Bronchial epithelial cell (primary cell): ENCODE measurements at regions not wholly inside any gene's neighbourhood (a gene's known extent, or its start where the extent isn't known, plus 50 kb on each side); places are given as distances from the start of the nearest gene placed in this dataset.

Experiments
- DNase-seq: peaks from one replicate; pipeline ENCODE4 v3.0.0-alpha.2; 2010; ENCODE audit warnings: low read depth
- FAIRE-seq: peaks from 2 replicates; lab custom pipeline; 2011; peaks lifted over from hg19 to GRCh38; lab: Jason Lieb, UNC
- H3K27me3 ChIP-seq: 2 replicates; pipeline ENCODE4 v1.5.1; 2011; ENCODE audit warnings: low read length; ENCODE audit not compliant: control insufficient read depth, insufficient read depth
- H3K36me3 ChIP-seq: 2 replicates; pipeline ENCODE4 v1.5.1; 2011; ENCODE audit warnings: low read length; ENCODE audit not compliant: control insufficient read depth, insufficient read depth
- H3K4me3 ChIP-seq: 2 replicates; pipeline ENCODE4 v1.5.1; 2011; ENCODE audit warnings: mild to moderate bottlenecking, low read depth, low read length, control low read depth
- CTCF ChIP-seq: IDR thresholded peaks from 2 replicates; pipeline ENCODE4 v1.5.1; 2011; ENCODE audit warnings: mild to moderate bottlenecking, moderate library complexity, low read length, control low read depth, inconsistent platforms; ENCODE audit not compliant: insufficient read depth, severe bottlenecking

DNA sequence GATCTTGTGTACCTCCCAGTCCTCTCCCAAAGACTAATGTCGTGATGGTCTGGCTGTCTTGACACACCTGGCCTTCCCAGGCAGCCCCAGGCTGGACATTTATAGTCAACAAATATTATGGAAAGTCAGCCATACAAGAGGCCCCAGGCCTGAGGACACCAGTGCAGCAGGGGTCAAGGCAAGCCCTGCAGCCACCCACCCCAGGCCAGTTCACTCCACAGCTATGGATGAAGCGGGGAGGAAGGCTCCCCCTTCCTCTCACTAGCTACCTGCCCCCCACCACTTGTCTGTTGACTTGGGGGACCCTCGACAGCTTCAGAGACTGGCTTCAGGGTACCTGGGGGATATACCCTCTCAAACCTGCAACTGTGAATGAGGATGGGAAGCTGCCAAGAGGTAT, 132.1 kb downstream of the MRPL14 start:
- H3K27me3 ChIP-seq = no peaks in the 10 kb centered on the region
- DNase-seq = no peak
- TF ChIP-seq CTCF = no peak
- no peak for FAIRE-seq
- H3K4me3 ChIP-seq = no peak overlapping the region
- no peaks in the 10 kb centered on the region for H3K36me3 ChIP-seq

DNA sequence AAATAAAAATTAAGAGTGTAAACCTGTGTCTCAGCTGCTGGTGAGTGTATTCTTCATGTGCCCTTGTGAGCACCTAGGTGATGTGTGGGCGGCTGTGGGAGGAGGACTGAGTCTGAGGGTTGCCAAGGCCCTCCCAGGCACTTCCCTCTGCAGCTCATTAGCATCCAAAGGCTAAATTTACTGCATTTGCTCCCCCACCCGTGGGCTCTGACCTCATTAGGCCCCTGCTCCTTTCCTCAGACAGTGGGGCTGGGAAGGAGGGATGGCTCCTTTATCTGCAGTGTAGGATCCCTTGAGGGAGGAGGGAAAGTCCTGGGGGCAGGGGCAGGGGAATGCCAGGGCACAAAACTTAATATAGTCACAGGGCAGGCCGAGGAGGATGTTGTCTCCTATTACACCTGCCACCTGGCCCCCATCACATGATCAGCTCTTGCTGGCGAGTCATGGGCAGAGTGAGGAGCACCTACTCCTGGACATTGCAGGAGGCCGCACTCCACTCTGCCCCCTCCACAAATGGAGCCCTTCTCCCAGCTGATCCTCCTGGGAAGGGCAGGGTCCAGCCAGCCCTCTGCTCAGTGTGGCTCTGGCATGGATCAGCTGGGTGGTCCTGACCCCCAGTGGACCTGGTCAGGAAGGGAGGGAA, 133.2 kb downstream of the MRPL14 start:
- no peak for TF ChIP-seq CTCF
- no peak for DNase-seq
- H3K27me3 ChIP-seq = no peaks in the 10 kb centered on the region
- no peaks in the 10 kb centered on the region for H3K36me3 ChIP-seq
- H3K4me3 ChIP-seq = no peak overlapping the region
- FAIRE-seq = no peak

- Histone ChIP-seq H3K4me3 (no peak overlapping the region), H3K36me3 (no peaks in the 10 kb centered on the region), H3K27me3 (no peaks in the 10 kb centered on the region)
- FAIRE-seq (no peak), DNase-seq (no peak)
- TF ChIP-seq CTCF = no peak
These were observed 134.2 kb downstream of the MRPL14 start for GRCh38 chr6:43992783-43993644.

GRCh38 chr6:43992126-43992663, 135.1 kb downstream of the MRPL14 start:
- H3K27me3 ChIP-seq = no peaks in the 10 kb centered on the region
- no peak for TF ChIP-seq CTCF
- FAIRE-seq (peak; percentile 91), DNase-seq (no peak)
- no peak overlapping the region for H3K4me3 ChIP-seq
- no peaks in the 10 kb centered on the region for H3K36me3 ChIP-seq

- DNase-seq (no peak), FAIRE-seq (no peak)
- no peak for TF ChIP-seq CTCF
These were observed 136.3 kb downstream of the MRPL14 start for GRCh38 chr6:43990627-43991619.

More at GRCh38 chr6:43990627-43991619, 136.3 kb downstream of the MRPL14 start:
- H3K4me3 ChIP-seq = no peak overlapping the region
- peaks cover 7% of the 10 kb centered on the region for H3K27me3 ChIP-seq
- no peaks in the 10 kb centered on the region for H3K36me3 ChIP-seq
